ENCODE measurements at regions not wholly inside any gene's neighbourhood (a gene's known extent, or its start where the extent isn't known, plus 50 kb on each side); places are given as distances from the start of the nearest gene placed in this dataset.

DNA sequence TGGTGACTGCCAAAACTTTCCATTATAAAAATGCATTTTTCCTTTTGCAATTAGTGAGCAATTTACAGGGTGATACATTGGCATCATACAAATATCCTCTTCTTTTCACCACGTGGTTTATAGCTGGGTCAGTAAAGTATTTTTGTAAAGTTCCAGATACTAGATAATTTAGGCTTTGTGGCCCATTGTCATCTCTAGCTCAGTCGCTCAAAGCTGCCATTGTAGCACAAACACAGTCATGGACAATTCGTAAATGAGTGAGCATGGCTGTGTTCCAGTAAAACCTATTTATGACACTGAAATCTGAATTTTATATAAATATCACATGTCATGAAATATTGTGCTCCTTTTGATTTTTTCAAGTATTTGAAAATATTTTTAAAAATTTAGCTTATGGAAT, 162.9 kb downstream of the USP12 start:
- 62 to 73% methylated on average over 3 of the region's 3 CpGs for WGBS, 2 donors
- TF ChIP-seq, protein P1, sequence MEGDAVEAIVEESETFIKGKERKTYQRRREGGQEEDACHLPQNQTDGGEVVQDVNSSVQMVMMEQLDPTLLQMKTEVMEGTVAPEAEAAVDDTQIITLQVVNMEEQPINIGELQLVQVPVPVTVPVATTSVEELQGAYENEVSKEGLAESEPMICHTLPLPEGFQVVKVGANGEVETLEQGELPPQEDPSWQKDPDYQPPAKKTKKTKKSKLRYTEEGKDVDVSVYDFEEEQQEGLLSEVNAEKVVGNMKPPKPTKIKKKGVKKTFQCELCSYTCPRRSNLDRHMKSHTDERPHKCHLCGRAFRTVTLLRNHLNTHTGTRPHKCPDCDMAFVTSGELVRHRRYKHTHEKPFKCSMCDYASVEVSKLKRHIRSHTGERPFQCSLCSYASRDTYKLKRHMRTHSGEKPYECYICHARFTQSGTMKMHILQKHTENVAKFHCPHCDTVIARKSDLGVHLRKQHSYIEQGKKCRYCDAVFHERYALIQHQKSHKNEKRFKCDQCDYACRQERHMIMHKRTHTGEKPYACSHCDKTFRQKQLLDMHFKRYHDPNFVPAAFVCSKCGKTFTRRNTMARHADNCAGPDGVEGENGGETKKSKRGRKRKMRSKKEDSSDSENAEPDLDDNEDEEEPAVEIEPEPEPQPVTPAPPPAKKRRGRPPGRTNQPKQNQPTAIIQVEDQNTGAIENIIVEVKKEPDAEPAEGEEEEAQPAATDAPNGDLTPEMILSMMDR (IDR thresholded peaks at IDR 0.05; ENCODE audit: control extremely low read depth, extremely low read depth): no peak
- DNase-seq: no peak
- Histone ChIP-seq H3K9ac (ENCODE audit: insufficient read depth in 1 of 2, low read length in 2 of 2) (no peak overlapping the region), H3K4me3 (no peak overlapping the region), H3K36me3 (ENCODE audit: control insufficient read depth in 4 of 4, insufficient read depth in 4 of 4, low read length in 4 of 4) (no peaks in the 10 kb centered on the region), H3K9me3 (ENCODE audit: control insufficient read depth in 4 of 4, insufficient read depth in 3 of 4, low read length in 3 of 4) (no peaks in the 10 kb centered on the region), H3K4me1 (ENCODE audit: control insufficient read depth in 5 of 5, insufficient read depth in 5 of 5, low read length in 5 of 5) (peaks cover 0 to 23% (median 4%) of the 10 kb centered on the region in 5 donors), H3K27ac (ENCODE audit: low read depth in 1 of 2, low read length in 1 of 2) (no peak overlapping the region), H3K27me3 (ENCODE audit: control insufficient read depth in 3 of 3, insufficient read depth in 3 of 3, low read length in 2 of 3) (no peaks in the 10 kb centered on the region)
- ATAC-seq (ENCODE audit: insufficient read depth, low FRiP score): no peak

DNA sequence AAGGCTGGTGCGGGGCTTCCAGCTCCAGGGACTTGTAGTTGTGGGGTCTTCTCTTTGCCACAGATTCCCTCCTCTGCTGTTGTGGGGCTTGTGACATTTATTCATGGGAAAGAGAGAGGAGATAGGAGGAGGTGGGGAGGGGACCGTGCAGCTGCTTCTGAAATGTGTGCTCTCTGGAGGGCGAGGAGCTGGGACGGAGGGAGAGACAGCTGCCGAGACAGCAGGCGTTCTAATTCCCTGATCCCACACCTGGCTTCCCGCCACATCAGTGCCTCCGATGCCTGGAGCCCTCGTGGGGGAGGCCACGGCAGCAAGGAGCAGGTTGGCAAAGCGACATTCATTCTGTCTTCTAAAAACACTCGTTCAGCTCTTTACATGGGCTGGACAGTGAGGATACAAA, 164.4 kb downstream of the USP12 start:
- no peak for DNase-seq
- H3K27ac ChIP-seq (ENCODE audit: low read depth in 1 of 2, low read length in 1 of 2): no peak overlapping the region
- TF ChIP-seq, protein P1 (IDR thresholded peaks at IDR 0.05; ENCODE audit: control extremely low read depth, extremely low read depth): no peak

DNA sequence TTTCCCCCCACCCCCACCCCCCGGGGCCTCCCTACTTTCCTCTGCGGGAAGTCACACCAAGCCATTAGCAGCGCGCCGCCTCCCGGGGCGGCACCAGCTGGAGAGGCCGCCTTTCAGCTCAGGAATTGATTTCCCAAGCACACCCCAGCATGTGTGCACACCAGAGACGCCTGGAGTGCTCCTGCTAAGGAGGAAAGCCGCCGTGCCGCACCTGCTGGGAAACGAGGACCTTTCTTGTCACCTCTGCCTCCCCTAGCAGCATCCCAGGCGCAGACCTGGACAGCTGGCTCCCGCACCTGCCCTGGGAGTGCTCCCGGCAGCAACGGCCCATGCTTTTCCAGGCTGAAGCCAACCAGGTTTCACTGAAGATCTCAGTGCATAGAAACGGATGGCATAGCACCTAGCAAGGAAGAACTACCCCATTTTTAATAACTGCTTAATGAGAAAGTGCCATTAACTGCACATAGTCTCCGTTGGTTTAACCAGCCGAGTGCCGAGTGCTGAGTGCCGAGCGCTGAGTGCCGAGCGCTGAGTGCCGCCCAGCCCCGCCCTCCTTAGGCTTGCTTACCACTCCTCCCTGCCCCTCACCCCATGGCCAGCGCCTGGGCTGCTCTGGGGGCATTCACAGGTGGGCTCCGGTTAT, 165.0 kb downstream of the USP12 start:
- peak; percentile 52 to 72 (median 62) for DNase-seq
- peak; percentile 75 for ATAC-seq (ENCODE audit: insufficient read depth, low FRiP score)
- H3K9ac ChIP-seq (ENCODE audit: insufficient read depth in 1 of 2, low read length in 2 of 2): no peak overlapping the region
- TF ChIP-seq, protein P1 (IDR thresholded peaks at IDR 0.05; ENCODE audit: control extremely low read depth, extremely low read depth): no peak
- H3K27me3 ChIP-seq (ENCODE audit: control insufficient read depth in 3 of 3, insufficient read depth in 3 of 3, low read length in 2 of 3): no peaks in the 10 kb centered on the region
- no peaks in the 10 kb centered on the region for H3K36me3 ChIP-seq (ENCODE audit: control insufficient read depth in 4 of 4, insufficient read depth in 4 of 4, low read length in 4 of 4)
- H3K27ac ChIP-seq (ENCODE audit: low read depth in 1 of 2, low read length in 1 of 2): peak overlapping the region in 1 of 2 donors; percentile 26
- H3K9me3 ChIP-seq (ENCODE audit: control insufficient read depth in 4 of 4, insufficient read depth in 3 of 4, low read length in 3 of 4): no peaks in the 10 kb centered on the region
- peak overlapping the region; percentile 9 for H3K4me3 ChIP-seq
- peaks cover 0 to 23% (median 4%) of the 10 kb centered on the region in 5 donors for H3K4me1 ChIP-seq (ENCODE audit: control insufficient read depth in 5 of 5, insufficient read depth in 5 of 5, low read length in 5 of 5)
- 3 to 4% methylated on average over 27 to 29 of the region's 29 CpGs for WGBS, 2 donors

More for the DNA sequence above, 164.4 kb downstream of the USP12 start:
- Histone ChIP-seq H3K36me3 (ENCODE audit: control insufficient read depth in 4 of 4, insufficient read depth in 4 of 4, low read length in 4 of 4) (no peaks in the 10 kb centered on the region), H3K27me3 (ENCODE audit: control insufficient read depth in 3 of 3, insufficient read depth in 3 of 3, low read length in 2 of 3) (no peaks in the 10 kb centered on the region), H3K4me1 (ENCODE audit: control insufficient read depth in 5 of 5, insufficient read depth in 5 of 5, low read length in 5 of 5) (peaks cover 0 to 23% (median 4%) of the 10 kb centered on the region in 5 donors), H3K4me3 (no peak overlapping the region), H3K9ac (ENCODE audit: insufficient read depth in 1 of 2, low read length in 2 of 2) (no peak overlapping the region), H3K9me3 (ENCODE audit: control insufficient read depth in 4 of 4, insufficient read depth in 3 of 4, low read length in 3 of 4) (no peaks in the 10 kb centered on the region)
- no peak for ATAC-seq (ENCODE audit: insufficient read depth, low FRiP score)
- WGBS, 2 donors: 39 to 64% methylated on average over 12 of the region's 12 CpGs

All from lung (tissue), 11 donors.